NCI-H526 (cell line): ENCODE measurements at regions not wholly inside any gene's neighbourhood (a gene's known extent, or its start where the extent isn't known, plus 50 kb on each side); places are given as distances from the start of the nearest gene placed in this dataset.

Experiments used
- DNase-seq, 2 experiments: peaks; one replicate each; lab custom pipeline; 2025; lab: John Stamatoyannopoulos, UW

DNA sequence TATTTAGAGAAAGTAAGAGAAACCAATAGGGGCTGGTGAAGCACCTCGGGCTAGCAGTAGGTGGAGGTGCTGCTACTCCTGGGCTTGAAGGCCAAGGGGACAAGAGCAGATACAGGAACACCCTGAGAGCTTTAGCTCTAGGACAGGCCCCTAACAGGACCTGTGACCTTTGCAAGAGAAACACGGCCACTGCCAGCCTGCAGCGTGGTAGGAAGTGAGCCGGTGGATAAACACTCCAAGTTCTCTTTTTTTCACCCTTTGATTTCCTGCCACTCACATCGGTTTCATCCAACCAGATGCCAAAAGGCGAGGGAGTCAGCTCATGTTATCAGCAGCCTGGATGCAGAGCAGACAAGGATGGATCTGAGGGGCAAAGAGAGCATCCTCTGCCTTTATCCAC lies 66.8 kb upstream of the SPRED2 start:
- DNase-seq, result no peak

DNA sequence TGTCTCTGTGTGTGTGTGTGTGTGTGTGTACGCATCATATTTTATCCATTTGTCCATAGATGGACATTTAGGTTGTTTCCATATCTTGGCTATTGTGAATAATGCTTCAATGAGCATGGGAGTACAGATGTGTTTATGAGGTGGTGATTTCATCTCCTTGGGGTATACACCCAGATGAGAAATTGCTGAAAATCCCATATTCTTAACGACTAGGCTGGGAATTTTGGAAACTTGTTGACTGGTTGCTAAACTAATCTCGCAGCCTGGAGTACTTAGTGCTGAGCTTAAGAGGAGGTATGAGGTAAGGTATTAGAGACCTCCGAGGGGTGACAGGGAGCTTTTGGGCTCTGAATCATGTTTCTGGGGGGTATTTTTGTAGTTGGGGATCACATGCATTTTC lies 66.0 kb upstream of the SPRED2 start:
- no peak for DNase-seq

GRCh38 chr2:65495251-65495877 lies 63.0 kb upstream of the SPRED2 start:
- DNase-seq, result no peak

- no peak for DNase-seq
Measured at GRCh38 chr2:65494078-65494477, 61.7 kb upstream of the SPRED2 start.

DNA sequence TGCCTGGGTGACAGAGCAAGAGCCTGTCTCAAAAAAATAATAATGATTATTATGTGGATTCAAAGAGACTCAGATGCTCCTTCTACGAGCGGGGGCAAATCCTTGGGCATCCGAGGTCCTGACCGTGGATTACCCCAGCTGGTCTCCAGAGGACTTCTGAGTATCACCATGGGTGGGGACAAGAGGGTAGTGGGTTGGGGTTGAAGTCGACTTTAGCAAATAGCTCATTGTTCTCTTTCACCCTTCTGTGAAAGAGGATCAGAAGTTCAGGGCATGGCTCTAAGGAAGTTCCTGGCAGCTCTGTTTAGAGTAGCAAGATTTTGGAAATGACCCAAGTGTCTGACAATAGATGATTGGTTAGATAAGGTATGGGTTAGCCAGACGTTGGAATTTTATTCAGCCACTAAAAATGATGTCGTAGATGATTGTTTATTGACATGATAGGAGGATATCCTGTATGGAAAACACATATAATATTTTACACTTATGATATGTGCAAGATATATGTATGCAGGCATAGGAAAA lies 59.0 kb upstream of the SPRED2 start:
- no peak for DNase-seq

DNA sequence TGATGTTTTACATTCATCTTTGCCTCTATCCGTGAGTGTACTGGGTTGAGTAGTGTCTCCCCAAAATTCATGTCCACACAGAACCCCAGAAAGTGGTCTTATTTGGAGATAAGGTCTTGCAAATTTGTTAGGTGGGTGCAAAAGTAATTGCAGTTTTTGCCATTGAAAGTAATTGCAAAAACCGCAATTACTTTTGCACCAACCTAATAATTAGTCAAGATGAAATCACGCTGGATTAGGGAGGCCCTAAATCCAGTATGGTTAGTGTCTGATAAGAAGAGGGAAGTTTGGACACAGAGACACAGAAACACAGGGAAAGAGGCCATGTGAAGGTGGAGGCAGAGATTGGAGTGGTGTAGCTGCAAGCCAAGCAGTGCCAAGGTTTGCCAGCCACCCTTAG lies 57.8 kb upstream of the SPRED2 start:
- DNase-seq, result no peak

- DNase-seq, result no peak
Measured at GRCh38 chr2:65489269-65489668, 56.9 kb upstream of the SPRED2 start.

DNA sequence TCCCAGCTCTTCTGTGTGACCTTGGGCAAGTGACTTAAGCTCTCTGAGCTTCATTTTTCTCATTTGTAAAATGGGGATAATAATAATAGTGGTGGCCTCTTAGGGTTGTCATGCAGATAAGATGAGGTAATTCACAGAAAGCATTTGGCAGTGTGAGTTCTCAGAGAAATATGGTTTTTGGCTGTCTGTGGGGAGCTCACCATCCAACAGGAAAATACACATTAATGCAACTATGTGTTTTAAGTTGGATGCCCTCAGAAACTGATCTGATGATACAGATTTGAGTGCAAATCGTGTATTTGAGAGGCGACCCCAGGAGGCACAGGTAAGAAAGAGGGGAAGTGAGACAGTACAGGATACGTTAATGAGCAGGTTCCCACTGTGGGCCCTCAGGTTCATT lies 56.1 kb upstream of the SPRED2 start:
- DNase-seq, result no peak

DNA sequence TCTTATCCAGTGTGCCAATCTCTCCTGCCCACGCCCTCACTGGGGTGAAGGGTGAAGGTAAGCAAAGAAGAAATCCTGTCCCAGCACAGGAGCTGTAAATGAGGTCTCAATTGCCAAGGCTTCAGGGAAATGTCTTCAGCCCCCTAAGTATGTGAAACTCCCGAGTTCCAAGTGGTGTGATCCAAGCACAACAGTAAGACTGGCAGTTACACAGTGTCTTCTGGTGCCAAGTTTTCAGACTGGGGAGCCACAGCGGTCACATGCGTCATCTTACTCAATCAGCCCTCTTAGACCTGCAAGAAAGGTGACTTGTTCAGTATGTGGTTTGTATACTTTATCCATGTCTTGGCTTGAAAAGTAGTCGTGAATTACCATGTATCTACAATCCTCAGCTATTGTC lies 55.0 kb upstream of the SPRED2 start:
- no peak for DNase-seq

GRCh38 chr2:65486802-65487201 lies 54.4 kb upstream of the SPRED2 start:
- DNase-seq, result no peak

- no peak for DNase-seq
Measured at GRCh38 chr2:65486282-65486681, 53.9 kb upstream of the SPRED2 start.

DNA sequence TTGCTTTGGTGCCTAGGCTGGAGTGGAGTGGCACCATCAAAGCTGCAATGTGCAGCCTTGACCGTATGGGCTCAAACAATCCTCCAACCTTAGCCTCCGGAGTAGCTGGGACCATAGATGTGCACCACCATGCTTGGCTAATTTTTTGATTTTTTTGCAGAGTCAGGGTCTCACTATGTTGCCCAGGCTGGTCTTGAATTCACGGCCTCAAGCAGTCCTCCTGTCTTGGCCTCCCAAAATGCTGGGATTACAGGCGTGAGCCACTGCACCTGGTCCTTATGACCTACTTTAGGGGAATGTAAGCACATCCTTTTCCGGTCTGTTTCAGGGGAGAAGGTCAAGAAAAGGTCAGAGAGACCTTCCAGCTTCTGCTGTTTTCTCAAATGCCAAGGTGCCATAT lies 53.4 kb upstream of the SPRED2 start:
- no peak for DNase-seq

- no peak for DNase-seq
Measured at GRCh38 chr2:65483763-65484162, 51.4 kb upstream of the SPRED2 start.

- DNase-seq, result no peak
Measured at GRCh38 chr2:65482971-65483370, 50.6 kb upstream of the SPRED2 start.
